Neuronal stem cell (in vitro differentiated cells): ENCODE measurements at regions not wholly inside any gene's neighbourhood (a gene's known extent, or its start where the extent isn't known, plus 50 kb on each side); places are given as distances from the start of the nearest gene placed in this dataset.

Experiments used
- DNase-seq: peaks from one replicate; pipeline ENCODE4 v3.0.0-alpha.2; 2013; ENCODE audit warnings: low spot score
- H2AFZ ChIP-seq: one replicate; pipeline ENCODE4 v1.6.1; 2013; ENCODE audit warnings: mild to moderate bottlenecking, low read length, inconsistent platforms
- H2AK5ac ChIP-seq: 2 replicates; pipeline ENCODE4 v1.6.1; 2013; ENCODE audit warnings: low read depth, mild to moderate bottlenecking, inconsistent platforms, low read length, moderate library complexity, mixed read lengths
- H2BK120ac ChIP-seq: 2 replicates; pipeline ENCODE4 v1.6.1; 2013; ENCODE audit warnings: low read depth, mild to moderate bottlenecking, inconsistent platforms, low read length, moderate library complexity, mixed read lengths
- H2BK12ac ChIP-seq: one replicate; pipeline ENCODE4 v1.6.1; 2013; ENCODE audit warnings: low read length, inconsistent platforms
- H2BK15ac ChIP-seq: 2 replicates; pipeline ENCODE4 v1.6.1; 2013; ENCODE audit warnings: mild to moderate bottlenecking, low read length, inconsistent platforms, mixed read lengths
- H2BK5ac ChIP-seq: one replicate; pipeline ENCODE4 v1.6.1; 2013; ENCODE audit warnings: inconsistent platforms, mild to moderate bottlenecking, low read length, moderate library complexity
- H3K14ac ChIP-seq: one replicate; pipeline ENCODE4 v1.6.1; 2013; ENCODE audit warnings: low read length, inconsistent platforms
- H3K18ac ChIP-seq: 2 replicates; pipeline ENCODE4 v1.6.1; 2013; ENCODE audit warnings: low read length, inconsistent platforms
- H3K23ac ChIP-seq: 2 replicates; pipeline ENCODE4 v1.6.1; 2013; ENCODE audit warnings: low read depth, mild to moderate bottlenecking, mixed read lengths, low read length, inconsistent platforms; ENCODE audit not compliant: poor library complexity
- H3K27ac ChIP-seq: replicated peaks from 3 replicates; pipeline ENCODE4 v1.5.1; 2013; ENCODE audit warnings: low read length, inconsistent platforms
- H3K27me3 ChIP-seq, 3 experiments: 2 replicates each; pipeline ENCODE4 v1.6.1; 2013; ENCODE audit warnings: low read length in 3 of 3, mild to moderate bottlenecking in 2 of 3, inconsistent platforms in 1 of 3, low read depth in 1 of 3, mixed read lengths in 1 of 3, moderate library complexity in 1 of 3; ENCODE audit not compliant: control insufficient read depth in 3 of 3, insufficient read depth in 3 of 3
- H3K36me3 ChIP-seq, 2 donors: replicated peaks in 1 of 2; 2 replicates each; pipeline ENCODE4 v1.6.1; 2013; ENCODE audit warnings: low read length in 2 of 2; ENCODE audit not compliant: control insufficient read depth in 2 of 2, insufficient read depth in 2 of 2
- H3K4ac ChIP-seq: 2 replicates; pipeline ENCODE4 v1.6.1; 2013; ENCODE audit warnings: inconsistent platforms, mild to moderate bottlenecking, low read length, moderate library complexity
- H3K4me1 ChIP-seq, 2 donors: 1 replicate in 1 of 2; 2 replicates in 1 of 2; pipeline ENCODE4 v1.6.1; 2013; ENCODE audit warnings: low read length in 2 of 2, low read depth in 1 of 2; ENCODE audit not compliant: control insufficient read depth in 2 of 2, insufficient read depth in 1 of 2
- H3K4me2 ChIP-seq: one replicate; pipeline ENCODE4 v1.6.1; 2013; ENCODE audit warnings: mild to moderate bottlenecking, low read length, inconsistent platforms; ENCODE audit not compliant: insufficient read depth, poor library complexity, severe bottlenecking
- H3K4me3 ChIP-seq, 2 donors: 2 replicates each; pipeline ENCODE4 v1.5.1; 2013; ENCODE audit warnings: low read length in 2 of 2, mild to moderate bottlenecking in 2 of 2, inconsistent platforms in 1 of 2, moderate library complexity in 1 of 2
- H3K79me1 ChIP-seq: one replicate; pipeline ENCODE4 v1.6.1; 2013; ENCODE audit warnings: low read depth, mild to moderate bottlenecking, inconsistent platforms, low read length, moderate library complexity
- H3K9ac ChIP-seq: one replicate; pipeline ENCODE4 v1.6.1; 2013; ENCODE audit warnings: mild to moderate bottlenecking, low read depth, low read length, inconsistent platforms; ENCODE audit not compliant: poor library complexity
- H3K9me3 ChIP-seq, 2 donors: replicated peaks in 1 of 2; 2 replicates each; pipeline versions ENCODE3 to v1.6.1; 2013; ENCODE audit warnings: low read length in 2 of 2, mild to moderate bottlenecking in 2 of 2, inconsistent platforms in 1 of 2, low read depth in 1 of 2, mixed read lengths in 1 of 2, moderate library complexity in 1 of 2; ENCODE audit not compliant: control insufficient read depth in 2 of 2, insufficient read depth in 1 of 2
- H4K8ac ChIP-seq: one replicate; pipeline ENCODE4 v1.6.1; 2013; ENCODE audit warnings: low read depth, mild to moderate bottlenecking, inconsistent platforms, low read length, moderate library complexity
- H4K91ac ChIP-seq: one replicate; pipeline ENCODE4 v1.6.1; 2013; ENCODE audit warnings: low read length, low read depth, mild to moderate bottlenecking, inconsistent platforms; ENCODE audit not compliant: poor library complexity
- WGBS, 2 donors: extraction: QIAGEN DNeasy Blood & Tissue Kit; methylation state at CpG; one replicate each; pipeline ENCODE4 v1.1.7; 2013; ENCODE audit warnings: missing lambda C conversion rate in 2 of 2, mixed read lengths in 1 of 2; ENCODE audit not compliant: insufficient read length in 2 of 2, insufficient replicate concordance in 1 of 2; ENCODE audit errors: extremely low coverage in 2 of 2; 5-methylcytosine and 5-hydroxymethylcytosine counted together

DNA sequence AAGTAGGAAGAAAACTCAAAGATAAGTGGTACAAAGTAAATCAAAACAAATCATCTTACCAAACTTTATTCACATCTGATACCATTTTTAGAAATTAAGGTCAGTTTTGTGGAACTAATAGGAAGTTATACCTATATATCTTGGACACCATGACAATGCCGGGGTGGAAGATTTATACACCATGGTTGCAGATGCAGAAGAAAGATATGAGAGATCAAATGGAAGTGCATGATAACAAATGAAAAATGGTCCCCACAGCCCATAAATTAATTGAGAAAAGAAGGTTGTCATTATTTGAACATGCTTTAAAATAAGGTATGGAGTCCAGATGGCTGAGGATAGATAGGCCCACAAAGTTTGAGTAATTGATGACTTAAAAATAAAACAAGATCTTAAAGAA, 276.8 kb downstream of the TSHZ3 start:
- Histone ChIP-seq H3K14ac (no peak overlapping the region), H2BK5ac (no peak overlapping the region), H2BK15ac (no peak overlapping the region), H4K8ac (no peak overlapping the region), H2AFZ (no peak overlapping the region), H3K18ac (no peak overlapping the region), H3K23ac (no peak overlapping the region), H3K4me1 (peaks cover 0 to 4% of the 10 kb centered on the region in 2 donors), H2AK5ac (no peak overlapping the region), H3K27ac (no peak overlapping the region), H2BK12ac (no peak overlapping the region), H3K4me2 (no peak overlapping the region), H2BK120ac (no peak overlapping the region), H3K36me3 (no peaks in the 10 kb centered on the region), H3K27me3 (no peaks in the 10 kb centered on the region), H3K4ac (no peak overlapping the region), H3K9me3 (no peaks in the 10 kb centered on the region), H4K91ac (no peak overlapping the region), H3K9ac (no peak overlapping the region), H3K79me1 (no peaks in the 10 kb centered on the region), H3K4me3 (no peak overlapping the region)
- DNase-seq: no peak
- WGBS, 2 donors: no CpG with 5 or more reads among the region's 1 CpG

- no peaks in the 10 kb centered on the region for H3K79me1 ChIP-seq
- H2BK12ac ChIP-seq: no peak overlapping the region
- H3K27me3 ChIP-seq: no peaks in the 10 kb centered on the region
- H2BK120ac ChIP-seq: no peak overlapping the region
- no peaks in the 10 kb centered on the region for H3K36me3 ChIP-seq
- H2BK5ac ChIP-seq: no peak overlapping the region
- WGBS, 2 donors: no CpG with 5 or more reads among the region's 11 CpGs
- H3K4me2 ChIP-seq: no peak overlapping the region
- H3K4ac ChIP-seq: no peak overlapping the region
- H3K9me3 ChIP-seq: no peaks in the 10 kb centered on the region
- H3K9ac ChIP-seq: no peak overlapping the region
- H2BK15ac ChIP-seq: no peak overlapping the region
- H3K4me1 ChIP-seq: peaks cover 0 to 4% of the 10 kb centered on the region in 2 donors
- no peak overlapping the region for H3K27ac ChIP-seq
- H3K18ac ChIP-seq: no peak overlapping the region
- H4K91ac ChIP-seq: no peak overlapping the region
- H3K14ac ChIP-seq: no peak overlapping the region
- H3K23ac ChIP-seq: no peak overlapping the region
- no peak overlapping the region for H4K8ac ChIP-seq
- no peak for DNase-seq
- H2AK5ac ChIP-seq: no peak overlapping the region
- no peak overlapping the region for H2AFZ ChIP-seq
- H3K4me3 ChIP-seq: no peak overlapping the region
Measured at GRCh38 chr19:31071136-31071855, 277.9 kb downstream of the TSHZ3 start.

DNA sequence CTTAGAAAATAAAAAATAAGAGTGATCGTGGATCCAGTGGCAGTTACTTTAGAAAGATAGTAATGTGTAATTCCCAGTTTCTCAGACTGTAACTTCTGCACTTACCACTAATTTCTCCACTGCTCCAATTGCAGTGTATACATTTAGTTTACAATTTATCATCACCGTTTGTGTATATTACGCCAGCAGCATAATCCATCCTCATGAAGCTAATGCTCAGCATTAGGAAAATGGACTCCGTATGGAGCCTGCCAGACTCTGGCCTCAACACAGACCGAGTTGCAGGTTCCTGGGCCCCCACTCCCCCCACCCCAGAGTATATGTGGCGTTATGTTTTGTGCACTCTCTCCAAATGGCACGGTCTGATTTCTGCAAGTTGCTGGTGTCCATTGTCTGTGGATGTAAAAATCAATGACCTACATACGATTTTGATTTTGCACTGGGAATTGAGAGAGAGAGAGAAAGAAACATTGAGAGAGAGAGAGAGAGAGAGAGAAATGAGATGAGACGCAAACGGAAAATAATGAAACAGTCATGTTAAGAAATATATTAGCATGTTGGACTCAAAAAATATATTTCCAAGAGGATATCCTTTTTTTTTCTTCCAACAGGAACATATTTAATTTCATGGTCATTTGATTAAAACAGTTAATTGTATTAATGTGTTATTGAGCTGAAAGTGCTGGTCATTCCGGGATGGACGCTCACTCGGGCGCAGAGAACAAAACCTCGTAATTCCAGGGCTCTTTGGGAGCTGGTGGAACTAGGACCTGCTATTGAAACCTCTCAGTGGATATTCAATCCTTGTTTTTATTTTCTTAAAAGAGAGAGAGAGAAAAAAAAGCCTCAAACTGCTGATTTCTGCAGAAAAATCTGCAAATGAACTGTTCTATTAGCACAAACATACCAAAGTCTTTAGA, 278.8 kb downstream of the TSHZ3 start:
- Histone ChIP-seq H4K8ac (no peak overlapping the region), H2BK12ac (no peak overlapping the region), H3K4me1 (peaks cover 0 to 4% of the 10 kb centered on the region in 2 donors), H4K91ac (no peak overlapping the region), H2AFZ (no peak overlapping the region), H3K4ac (no peak overlapping the region), H3K27ac (no peak overlapping the region), H3K9ac (no peak overlapping the region), H3K18ac (no peak overlapping the region), H3K27me3 (no peaks in the 10 kb centered on the region), H3K4me3 (no peak overlapping the region), H2BK120ac (no peak overlapping the region), H3K14ac (no peak overlapping the region), H2BK5ac (no peak overlapping the region), H3K9me3 (no peaks in the 10 kb centered on the region), H3K4me2 (no peak overlapping the region), H3K79me1 (no peaks in the 10 kb centered on the region), H3K36me3 (no peaks in the 10 kb centered on the region), H2AK5ac (no peak overlapping the region), H2BK15ac (no peak overlapping the region), H3K23ac (no peak overlapping the region)
- DNase-seq: no peak
- WGBS, 2 donors: no CpG with 5 or more reads among the region's 15 CpGs

DNA sequence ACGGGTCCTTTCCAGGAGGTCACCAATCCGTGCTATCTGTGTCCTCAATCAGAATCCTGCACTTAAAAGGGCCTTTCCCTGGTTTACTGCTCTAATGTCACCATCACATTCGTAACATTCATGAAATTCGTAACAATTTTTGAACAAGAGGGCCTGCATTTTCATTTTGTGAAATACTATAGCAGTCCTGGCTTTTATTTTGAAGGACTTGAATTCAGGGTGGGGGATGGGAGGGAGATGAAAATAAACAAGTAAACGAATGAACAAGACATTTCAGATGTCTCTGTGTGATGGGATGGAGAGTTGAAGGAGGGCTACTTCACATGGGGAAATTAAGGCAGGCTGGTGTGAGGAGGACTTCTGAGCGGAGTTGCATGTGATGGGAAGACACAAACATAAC, 281.0 kb downstream of the TSHZ3 start:
- Histone ChIP-seq H3K4me1 (no peaks in the 10 kb centered on the region), H3K4me3 (no peak overlapping the region), H4K8ac (no peak overlapping the region), H3K27ac (no peak overlapping the region), H4K91ac (no peak overlapping the region), H3K36me3 (no peaks in the 10 kb centered on the region), H2BK5ac (no peak overlapping the region), H2AK5ac (no peak overlapping the region), H3K4ac (no peak overlapping the region), H3K14ac (no peak overlapping the region), H3K9ac (no peak overlapping the region), H2BK120ac (no peak overlapping the region), H2BK15ac (no peak overlapping the region), H3K27me3 (no peaks in the 10 kb centered on the region), H2AFZ (no peak overlapping the region), H3K4me2 (no peak overlapping the region), H3K18ac (no peak overlapping the region), H2BK12ac (no peak overlapping the region), H3K9me3 (no peaks in the 10 kb centered on the region), H3K23ac (no peak overlapping the region), H3K79me1 (no peaks in the 10 kb centered on the region)
- DNase-seq: no peak
- WGBS, 2 donors: no CpG with 5 or more reads among the region's 6 CpGs
